Thyroid gland (tissue), 4 donors: ENCODE measurements at regions not wholly inside any gene's neighbourhood (a gene's known extent, or its start where the extent isn't known, plus 50 kb on each side); places are given as distances from the start of the nearest gene placed in this dataset.

ENCODE experiments used
- POLR2A ChIP-seq, 2 donors: fragments of 450-650 bp; IDR thresholded peaks; one replicate each; pipeline ENCODE4 v1.6.1; 2017; ENCODE audit warnings: antibody characterized with exemption in 2 of 2, mild to moderate bottlenecking in 2 of 2, moderate library complexity in 1 of 2
- TF ChIP-seq, protein P1 (sequence below), 6 experiments: fragments of 200-600 bp in 3 of 6; fragments of 450-650 bp in 3 of 6; sonication (generic) in 3 of 6; IDR thresholded peaks; one replicate each; pipeline ENCODE4 v1.5.1; 2016 to 2019; ENCODE audit warnings: antibody characterized with exemption in 6 of 6, mild to moderate bottlenecking in 2 of 6, inconsistent platforms in 1 of 6, moderate library complexity in 1 of 6

- TF ChIP-seq, protein P1, sequence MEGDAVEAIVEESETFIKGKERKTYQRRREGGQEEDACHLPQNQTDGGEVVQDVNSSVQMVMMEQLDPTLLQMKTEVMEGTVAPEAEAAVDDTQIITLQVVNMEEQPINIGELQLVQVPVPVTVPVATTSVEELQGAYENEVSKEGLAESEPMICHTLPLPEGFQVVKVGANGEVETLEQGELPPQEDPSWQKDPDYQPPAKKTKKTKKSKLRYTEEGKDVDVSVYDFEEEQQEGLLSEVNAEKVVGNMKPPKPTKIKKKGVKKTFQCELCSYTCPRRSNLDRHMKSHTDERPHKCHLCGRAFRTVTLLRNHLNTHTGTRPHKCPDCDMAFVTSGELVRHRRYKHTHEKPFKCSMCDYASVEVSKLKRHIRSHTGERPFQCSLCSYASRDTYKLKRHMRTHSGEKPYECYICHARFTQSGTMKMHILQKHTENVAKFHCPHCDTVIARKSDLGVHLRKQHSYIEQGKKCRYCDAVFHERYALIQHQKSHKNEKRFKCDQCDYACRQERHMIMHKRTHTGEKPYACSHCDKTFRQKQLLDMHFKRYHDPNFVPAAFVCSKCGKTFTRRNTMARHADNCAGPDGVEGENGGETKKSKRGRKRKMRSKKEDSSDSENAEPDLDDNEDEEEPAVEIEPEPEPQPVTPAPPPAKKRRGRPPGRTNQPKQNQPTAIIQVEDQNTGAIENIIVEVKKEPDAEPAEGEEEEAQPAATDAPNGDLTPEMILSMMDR (IDR thresholded peaks at IDR 0.05), result no peak
- TF ChIP-seq POLR2A (IDR thresholded peaks at IDR 0.05), result no peak
These were observed 321.7 kb downstream of the SEC16B start for GRCh38 chr1:177648138-177648537.
